Endothelial cell of umbilical vein (primary cell): ENCODE measurements at regions not wholly inside any gene's neighbourhood (a gene's known extent, or its start where the extent isn't known, plus 50 kb on each side); places are given as distances from the start of the nearest gene placed in this dataset.

ENCODE experiments used
- BruUV-seq: library from RNA; stranded (reverse); fragments of 400-500 nt; replicated peaks from 2 replicates; lab custom pipeline; 2021; lab: Mats Ljungman, UMichigan
- CTCF ChIA-PET: fragments of 300-600, 350-600 bp; sonication (Branson Sonifier 250); formaldehyde crosslinking; loops from one replicate; lab custom pipeline; 2021; ENCODE audit warnings: antibody characterized with exemption, inconsistent platforms; lab: Charles Lee
- POLR2A ChIA-PET: fragments of 300-600, 350-600 bp; sonication (Branson Sonifier 250); formaldehyde crosslinking; loops from one replicate; lab custom pipeline; 2021; ENCODE audit warnings: antibody characterized with exemption, inconsistent platforms; lab: Charles Lee
- DNase-seq: peaks from one replicate; pipeline ENCODE4 v3.0.0-alpha.2; 2011; ENCODE audit warnings: low read depth, low spot score
- FAIRE-seq: peaks from 2 replicates; lab custom pipeline; 2011; peaks lifted over from hg19 to GRCh38; lab: Jason Lieb, UNC
- H2AFZ ChIP-seq: 2 replicates; pipeline ENCODE4 v1.6.0; 2012; ENCODE audit warnings: low read depth, low read length, control low read depth, inconsistent platforms
- H3K27ac ChIP-seq: 2 replicates; pipeline ENCODE4 v1.5.1; 2011; ENCODE audit warnings: low read depth, mild to moderate bottlenecking, control low read depth, low read length, moderate library complexity; ENCODE audit not compliant: insufficient read depth
- H3K27me3 ChIP-seq, 2 experiments: 2 replicates each; pipeline versions ENCODE4 v1.6.0 to v1.6.1; 2011; ENCODE audit warnings: low read length in 2 of 2, mixed read lengths in 1 of 2; ENCODE audit not compliant: control insufficient read depth in 2 of 2, insufficient read depth in 2 of 2
- H3K36me3 ChIP-seq, 2 experiments: 2 replicates in 1 of 2; 3 replicates in 1 of 2; pipeline ENCODE4 v1.5.1; 2011; ENCODE audit warnings: low read length in 2 of 2, mild to moderate bottlenecking in 1 of 2, moderate library complexity in 1 of 2; ENCODE audit not compliant: control insufficient read depth in 2 of 2, insufficient read depth in 2 of 2; ENCODE audit errors: extremely low read depth in 1 of 2
- H3K4me1 ChIP-seq: 3 replicates; pipeline ENCODE4 v1.5.1; 2011; ENCODE audit warnings: mild to moderate bottlenecking, low read length; ENCODE audit not compliant: control insufficient read depth, insufficient read depth; ENCODE audit errors: extremely low read depth
- H3K4me2 ChIP-seq: 2 replicates; pipeline ENCODE4 v1.6.1; 2011; ENCODE audit warnings: low read length, control low read depth, mixed read lengths; ENCODE audit not compliant: insufficient read depth
- H3K4me3 ChIP-seq, 3 experiments: fragments of 200-600 bp in 1 of 3; sonication (generic), shearing (Covaris generic) in 1 of 3; replicated peaks in 1 of 3; 2 replicates each; pipeline ENCODE4 v1.5.1; 2011 to 2016; ENCODE audit warnings: control low read depth in 3 of 3, low read length in 3 of 3, mild to moderate bottlenecking in 2 of 3, inconsistent platforms in 1 of 3, low read depth in 1 of 3, moderate library complexity in 1 of 3; ENCODE audit not compliant: insufficient read depth in 1 of 3
- H3K79me2 ChIP-seq: 2 replicates; pipeline ENCODE4 v1.6.0; 2012; ENCODE audit warnings: low read length, inconsistent platforms; ENCODE audit not compliant: control insufficient read depth, insufficient read depth
- H3K9ac ChIP-seq: replicated peaks from 2 replicates; pipeline ENCODE3; 2011; ENCODE audit warnings: low read length, control low read depth; ENCODE audit not compliant: insufficient read depth; ENCODE audit errors: extremely low read depth
- H3K9me1 ChIP-seq: replicated peaks from 3 replicates; pipeline ENCODE4 v1.6.0; 2011; ENCODE audit warnings: mild to moderate bottlenecking, low read length; ENCODE audit not compliant: control insufficient read depth, insufficient read depth; ENCODE audit errors: extremely low read depth
- H3K9me3 ChIP-seq: replicated peaks from 2 replicates; pipeline ENCODE4 v1.5.1; 2012; ENCODE audit warnings: low read length, inconsistent platforms; ENCODE audit not compliant: control insufficient read depth, insufficient read depth
- H4K20me1 ChIP-seq: replicated peaks from 2 replicates; pipeline ENCODE3; 2011; ENCODE audit warnings: mild to moderate bottlenecking, low read length; ENCODE audit not compliant: control insufficient read depth, insufficient read depth; ENCODE audit errors: extremely low read depth
- EZH2 ChIP-seq: IDR thresholded peaks from 2 replicates; pipeline ENCODE4 v1.6.1; 2012; ENCODE audit warnings: borderline replicate concordance, low read depth, mild to moderate bottlenecking, moderate library complexity, low read length, inconsistent platforms; ENCODE audit not compliant: severe bottlenecking
- FOS ChIP-seq: IDR thresholded peaks from 2 replicates; pipeline ENCODE4 v1.6.1; 2011; ENCODE audit warnings: mild to moderate bottlenecking, low read length, moderate library complexity, borderline replicate concordance; ENCODE audit not compliant: insufficient read depth
- GATA2 ChIP-seq: IDR thresholded peaks from 2 replicates; pipeline ENCODE4 v1.7.0; 2011; ENCODE audit warnings: low read depth, mild to moderate bottlenecking, moderate library complexity, mixed read lengths, low read length; ENCODE audit not compliant: insufficient read length, insufficient read depth
- JUN ChIP-seq: IDR thresholded peaks from 2 replicates; pipeline ENCODE4 v1.6.1; 2011; ENCODE audit warnings: borderline replicate concordance, low read depth; ENCODE audit not compliant: insufficient read length, insufficient read depth
- MAX ChIP-seq: IDR thresholded peaks from 2 replicates; pipeline ENCODE4 v1.6.1; 2011; ENCODE audit not compliant: insufficient read depth, insufficient read length
- MYC ChIP-seq: IDR thresholded peaks from one replicate; pipeline ENCODE4 v1.6.1; 2011; ENCODE audit warnings: mild to moderate bottlenecking, low read depth, low read length
- POLR2A ChIP-seq: IDR thresholded peaks from 2 replicates; pipeline ENCODE4 v1.6.1; 2012; ENCODE audit warnings: low read depth, mild to moderate bottlenecking, control low read depth, low read length
- POLR2AphosphoS5 ChIP-seq: IDR thresholded peaks from 2 replicates; pipeline ENCODE4 v1.6.1; 2012; ENCODE audit warnings: low read depth, mild to moderate bottlenecking, control low read depth, low read length, moderate library complexity; ENCODE audit not compliant: insufficient read depth
- dilution Hi-C: fragments of 300-500 bp; cut with MboI; formaldehyde crosslinking; loops from one replicate; pipeline ENCODE4 v1.15.0; 2019; ENCODE audit warnings: low sequenced_read_pairs; ENCODE audit not compliant: extremely low pct_ligation_motif_present
- intact Hi-C: fragments of 100-400 bp; cut with micrococcal nuclease; formaldehyde crosslinking; loops from one replicate; pipeline ENCODE4 v1.10.0; 2022
- TF ChIP-seq, protein P1 (sequence below), 2 donors: IDR thresholded peaks; 1 replicate in 1 of 2; 2 replicates in 1 of 2; pipeline ENCODE4 v1.5.1; 2011; ENCODE audit warnings: low read length in 2 of 2, mild to moderate bottlenecking in 2 of 2, moderate library complexity in 2 of 2, control low read depth in 1 of 2, inconsistent platforms in 1 of 2, low read depth in 1 of 2; ENCODE audit not compliant: insufficient read depth in 1 of 2; ENCODE audit errors: extremely low read depth in 1 of 2

DNA sequence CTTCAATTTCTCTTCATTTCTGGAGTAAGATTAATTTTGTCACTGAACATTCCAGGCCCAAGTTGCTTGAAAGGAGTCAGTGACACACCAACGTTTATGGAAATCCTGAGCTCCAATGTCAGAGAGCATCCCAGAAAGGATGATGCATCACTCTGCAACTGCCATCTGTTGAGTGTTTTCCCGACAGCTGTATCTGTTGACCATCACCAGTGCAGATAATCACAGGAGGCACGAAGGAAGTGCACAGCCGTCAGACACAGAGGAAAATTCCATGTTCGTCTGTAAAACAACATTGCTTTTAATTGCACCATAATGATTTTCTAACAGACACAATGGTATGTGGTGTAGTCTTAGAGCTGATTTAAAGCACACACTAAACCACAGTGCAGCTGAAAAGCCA is 376.7 kb upstream of the ADGRL2 start:
- FAIRE-seq (no peak), DNase-seq (no peak)
- dilution Hi-C loops (no loop called here), intact Hi-C loops (no loop called here)
- Histone ChIP-seq H3K79me2 (no peaks in the 10 kb centered on the region), H3K9me1 (no peaks in the 10 kb centered on the region), H3K9ac (no peak overlapping the region), H3K4me3 (no peak overlapping the region), H3K4me2 (no peak overlapping the region), H2AFZ (no peak overlapping the region), H3K36me3 (no peaks in the 10 kb centered on the region), H3K9me3 (no peaks in the 10 kb centered on the region), H3K27ac (no peak overlapping the region), H3K27me3 (no peaks in the 10 kb centered on the region), H4K20me1 (no peaks in the 10 kb centered on the region), H3K4me1 (no peaks in the 10 kb centered on the region)
- no TSS peak for BruUV-seq
- TF ChIP-seq, protein P1, sequence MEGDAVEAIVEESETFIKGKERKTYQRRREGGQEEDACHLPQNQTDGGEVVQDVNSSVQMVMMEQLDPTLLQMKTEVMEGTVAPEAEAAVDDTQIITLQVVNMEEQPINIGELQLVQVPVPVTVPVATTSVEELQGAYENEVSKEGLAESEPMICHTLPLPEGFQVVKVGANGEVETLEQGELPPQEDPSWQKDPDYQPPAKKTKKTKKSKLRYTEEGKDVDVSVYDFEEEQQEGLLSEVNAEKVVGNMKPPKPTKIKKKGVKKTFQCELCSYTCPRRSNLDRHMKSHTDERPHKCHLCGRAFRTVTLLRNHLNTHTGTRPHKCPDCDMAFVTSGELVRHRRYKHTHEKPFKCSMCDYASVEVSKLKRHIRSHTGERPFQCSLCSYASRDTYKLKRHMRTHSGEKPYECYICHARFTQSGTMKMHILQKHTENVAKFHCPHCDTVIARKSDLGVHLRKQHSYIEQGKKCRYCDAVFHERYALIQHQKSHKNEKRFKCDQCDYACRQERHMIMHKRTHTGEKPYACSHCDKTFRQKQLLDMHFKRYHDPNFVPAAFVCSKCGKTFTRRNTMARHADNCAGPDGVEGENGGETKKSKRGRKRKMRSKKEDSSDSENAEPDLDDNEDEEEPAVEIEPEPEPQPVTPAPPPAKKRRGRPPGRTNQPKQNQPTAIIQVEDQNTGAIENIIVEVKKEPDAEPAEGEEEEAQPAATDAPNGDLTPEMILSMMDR (IDR thresholded peaks at IDR 0.05; ENCODE audit: extremely low read depth in 1 of 2, insufficient read depth in 1 of 2, low read depth in 1 of 2, low read length in 2 of 2) = no peak
- TF ChIP-seq EZH2 (no peak), POLR2AphosphoS5 (no peak), POLR2A (no peak), GATA2 (no peak), MAX (no peak), MYC (no peak), FOS (no peak), JUN (no peak)
- POLR2A ChIA-PET = no interaction called here
- CTCF ChIA-PET = interaction anchor here (1.7 kb wide), 1 partner anchor 9 kb away, joined by 6 read pairs; no protein-coding TSS in a partner anchor
